ENCODE measurements at regions not wholly inside any gene's neighbourhood (a gene's known extent, or its start where the extent isn't known, plus 50 kb on each side); places are given as distances from the start of the nearest gene placed in this dataset.

GRCh38 chr6:8764733-8765132 is 329.4 kb upstream of the SLC35B3 start:
- no peak for DNase-seq

DNA sequence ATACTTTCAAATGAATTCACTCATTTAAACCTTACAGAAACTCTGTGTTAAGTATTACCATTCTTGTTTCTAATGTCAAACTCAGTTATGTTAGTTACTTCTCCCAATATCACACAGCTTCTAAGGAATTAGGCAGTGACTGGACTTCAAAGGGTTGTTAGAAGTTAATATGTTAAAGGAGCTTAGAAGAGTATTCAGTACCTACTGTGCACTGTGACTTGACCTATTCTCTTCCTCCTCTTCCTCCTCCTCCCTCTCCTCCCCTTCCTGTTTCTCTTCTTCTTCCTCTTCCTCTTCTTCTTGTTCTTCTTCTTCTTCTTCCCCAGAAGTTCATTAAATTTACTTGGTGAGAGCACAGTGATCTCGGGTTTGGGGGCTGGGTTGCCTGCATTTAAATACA is 325.6 kb upstream of the SLC35B3 start:
- DNase-seq = no peak

DNA sequence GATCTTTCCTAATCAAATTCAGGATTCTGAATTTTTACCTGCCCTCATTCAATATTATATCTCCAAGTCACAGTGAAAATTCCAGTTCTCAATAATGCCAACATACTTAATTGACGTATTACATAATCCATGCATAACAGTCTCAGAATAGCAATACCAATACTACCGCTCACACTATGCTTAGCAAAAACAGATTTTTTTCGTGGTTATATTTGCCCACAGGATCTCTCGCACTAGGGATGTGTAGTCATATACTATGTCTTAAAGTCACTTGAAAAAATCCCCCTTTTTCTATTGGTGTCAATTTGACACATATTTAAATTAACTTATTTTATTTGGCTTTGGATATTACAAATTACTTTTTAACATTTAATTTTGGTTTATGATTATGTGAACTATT is 323.1 kb upstream of the SLC35B3 start:
- DNase-seq = no peak

GRCh38 chr6:8750627-8751026 is 315.3 kb upstream of the SLC35B3 start:
- DNase-seq = no peak

DNA sequence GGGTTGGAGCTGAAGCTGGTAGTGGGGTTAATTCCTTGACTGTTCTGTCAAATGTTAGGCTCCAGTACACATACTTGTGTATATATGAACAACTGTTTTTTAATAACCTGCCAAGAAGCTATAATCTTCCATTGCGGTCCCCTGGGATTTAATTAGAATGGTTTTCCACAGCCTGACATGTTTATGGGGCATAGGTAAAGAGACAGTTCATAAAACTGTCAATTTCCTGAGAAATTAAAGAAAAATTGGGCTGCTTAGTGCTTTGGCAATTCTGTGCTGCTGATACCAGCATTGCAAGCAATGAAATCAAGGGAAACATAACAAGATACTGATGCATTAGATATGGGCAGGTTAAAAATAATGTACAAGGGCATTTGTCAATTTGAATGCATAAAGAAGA is 314.1 kb upstream of the SLC35B3 start:
- no peak for DNase-seq

DNA sequence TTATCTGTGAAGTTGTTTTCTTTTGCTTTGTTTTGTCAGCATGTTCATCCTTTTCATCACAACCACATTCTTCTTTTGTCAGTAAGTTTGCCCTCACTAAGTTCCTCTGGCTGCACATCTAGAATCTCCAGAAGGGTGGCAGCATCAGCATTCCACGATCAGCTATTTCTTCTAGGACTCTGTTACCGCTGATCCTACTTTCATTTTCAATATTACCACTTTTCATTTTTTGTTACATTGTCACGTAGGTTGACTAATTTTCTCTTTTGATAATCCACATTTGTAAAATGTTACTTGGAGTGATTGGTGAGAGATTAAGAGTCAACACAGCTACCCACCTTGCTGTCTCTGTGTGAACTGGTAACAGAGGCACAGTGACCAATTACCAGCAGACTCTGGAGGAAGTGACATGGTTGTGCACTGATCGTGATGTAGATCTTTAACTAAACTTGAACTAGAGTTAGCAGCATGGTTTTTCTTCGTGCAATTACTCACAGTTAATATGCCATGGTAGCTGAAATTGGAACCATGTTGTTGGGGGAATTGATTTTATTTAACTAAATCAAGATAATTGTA is 307.9 kb upstream of the SLC35B3 start:
- peak; percentile 41 for DNase-seq

DNA sequence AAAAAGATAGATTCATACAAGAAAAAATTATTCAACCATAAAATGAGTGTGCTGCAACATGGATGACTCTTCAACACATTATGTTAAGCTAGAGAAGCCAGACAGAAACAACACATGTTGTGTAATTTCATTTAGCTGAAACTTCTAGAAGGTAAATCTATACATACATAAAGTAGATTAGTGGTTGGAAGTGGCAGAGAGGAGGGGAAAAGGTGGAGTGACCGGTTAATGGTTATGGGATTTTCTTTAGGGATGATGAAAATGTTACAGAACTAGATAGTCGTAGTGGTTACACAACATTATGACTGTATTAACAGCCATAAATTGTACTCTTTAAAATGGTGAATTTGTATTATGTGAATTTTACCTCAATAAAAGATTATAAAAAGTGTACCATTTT is 304.1 kb upstream of the SLC35B3 start:
- no peak for DNase-seq

DNA sequence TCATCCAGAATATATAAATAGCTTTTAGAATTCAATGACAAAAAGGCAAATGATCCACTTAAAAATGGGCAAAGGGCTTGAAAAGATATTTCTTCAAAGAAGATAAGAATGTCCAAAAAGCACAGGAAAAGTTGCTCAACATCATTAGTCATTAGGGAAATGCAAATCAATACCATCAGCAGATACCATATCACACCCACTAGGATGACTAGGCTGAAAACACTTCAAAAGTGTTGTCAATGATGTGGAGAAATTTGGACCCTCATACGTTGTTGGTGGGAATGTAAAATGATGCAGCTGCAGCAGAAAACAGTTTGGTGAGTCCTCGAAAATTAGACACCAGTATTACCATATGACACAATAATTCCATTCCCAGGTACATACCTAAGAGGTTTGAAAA is 303.6 kb upstream of the SLC35B3 start:
- peak; percentile 7 for DNase-seq

DNA sequence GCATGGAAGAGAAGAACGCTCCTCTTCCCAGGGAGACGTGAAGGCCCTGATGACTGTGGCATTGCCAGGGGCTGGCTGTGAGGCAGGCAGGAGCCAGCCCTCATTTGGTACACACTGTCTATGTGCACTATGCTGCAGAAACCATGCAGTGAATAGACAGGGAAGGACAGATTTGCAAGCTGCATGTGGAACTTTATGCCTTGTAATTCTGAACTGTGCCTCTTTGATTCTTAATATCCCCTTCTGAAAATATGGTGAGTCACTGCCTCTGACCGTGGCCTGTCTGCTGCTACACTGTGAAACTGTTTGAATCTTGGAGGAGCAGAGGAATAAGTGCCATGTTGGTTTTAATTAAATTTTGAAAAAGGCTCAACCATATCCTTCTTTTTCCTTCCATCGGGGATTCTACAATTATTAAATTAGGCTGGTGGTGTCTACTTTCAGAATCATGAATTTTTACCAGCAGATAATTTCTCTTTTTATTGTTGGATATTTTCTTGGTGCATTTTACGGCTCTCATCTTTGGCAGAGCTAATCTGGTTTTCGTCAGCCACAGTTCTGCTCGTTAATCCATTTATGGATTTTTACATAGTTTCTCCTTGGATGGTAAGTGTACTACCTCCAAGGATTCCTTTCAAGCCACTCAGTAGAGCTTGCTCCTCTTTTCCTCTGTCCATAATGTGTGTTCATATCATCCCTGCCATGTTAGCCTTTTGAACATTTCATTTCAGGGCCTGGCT is 301.0 kb upstream of the SLC35B3 start:
- peak; percentile 31 for DNase-seq

DNA sequence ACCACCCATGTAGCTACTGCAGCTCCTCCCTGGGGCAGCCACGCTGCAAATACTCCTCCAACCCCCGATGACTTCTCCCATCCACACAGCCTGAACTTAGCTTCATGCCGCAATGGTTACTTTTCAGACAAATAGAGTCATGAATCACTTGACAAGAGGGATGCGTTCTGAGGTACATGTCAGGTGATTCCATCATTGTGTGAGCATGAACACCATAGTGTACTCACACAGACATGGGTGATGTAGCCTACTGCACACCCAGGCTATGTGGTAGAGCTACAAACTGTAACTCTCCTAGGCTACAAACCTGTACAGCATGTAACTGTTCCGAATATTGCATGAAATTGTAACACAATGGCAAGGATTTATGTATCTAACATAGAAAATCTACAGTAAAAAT is 298.5 kb upstream of the SLC35B3 start:
- no peak for DNase-seq

DNA sequence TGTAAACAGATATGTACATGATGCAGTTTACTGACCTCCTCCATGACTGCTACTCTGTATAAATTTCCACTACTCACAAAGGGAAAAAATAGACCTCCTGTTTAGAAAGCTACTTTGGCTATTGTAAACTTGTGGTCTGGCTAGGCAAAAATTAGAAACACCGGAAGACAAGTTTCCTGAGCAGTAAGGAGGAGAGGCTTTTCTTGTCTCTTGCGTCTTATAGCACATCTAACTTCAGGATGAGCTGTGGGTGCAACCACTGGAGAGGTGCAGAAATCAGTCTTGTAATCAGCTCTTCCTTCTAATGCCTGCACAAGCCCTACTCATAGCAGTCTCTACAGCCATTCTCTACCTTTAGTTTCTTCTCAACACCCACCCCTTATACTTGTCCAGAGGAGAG is 296.5 kb upstream of the SLC35B3 start:
- no peak for DNase-seq

DNA sequence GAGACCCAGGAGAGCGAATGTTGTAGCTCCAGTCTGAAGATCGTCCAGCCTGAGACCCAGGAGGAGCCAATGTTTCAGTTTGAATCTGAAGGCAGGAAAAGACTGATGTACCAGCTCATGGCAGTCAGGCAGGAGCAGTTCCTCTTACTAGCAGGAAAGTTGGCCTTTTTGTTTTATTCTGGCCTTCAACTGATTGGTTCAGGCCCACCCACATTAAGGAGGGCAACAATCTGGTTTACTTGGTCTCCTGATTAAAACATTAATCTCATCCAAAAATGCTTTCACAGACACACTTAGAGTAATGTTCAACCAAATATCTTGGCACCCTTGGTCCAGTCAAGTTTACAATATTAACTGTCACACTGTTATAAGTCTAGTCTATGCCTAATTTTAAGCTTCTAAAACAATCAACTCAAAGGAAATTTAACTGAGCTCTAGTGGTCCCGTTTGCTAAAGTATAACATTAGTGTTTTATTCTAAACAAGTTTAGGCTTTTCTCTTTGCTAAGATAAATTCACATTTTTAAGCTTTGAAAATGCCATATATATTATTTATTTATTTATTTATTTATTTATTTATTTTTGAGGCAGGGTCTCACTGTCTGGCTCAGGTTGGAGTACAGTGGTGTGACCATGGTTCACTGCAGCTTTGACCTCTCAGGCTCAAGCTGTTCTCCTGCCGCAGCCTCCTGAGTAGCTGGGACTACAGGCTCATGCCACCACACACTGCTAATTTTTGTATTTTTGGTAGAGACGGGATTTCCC is 275.5 kb upstream of the SLC35B3 start:
- DNase-seq = no peak

DNA sequence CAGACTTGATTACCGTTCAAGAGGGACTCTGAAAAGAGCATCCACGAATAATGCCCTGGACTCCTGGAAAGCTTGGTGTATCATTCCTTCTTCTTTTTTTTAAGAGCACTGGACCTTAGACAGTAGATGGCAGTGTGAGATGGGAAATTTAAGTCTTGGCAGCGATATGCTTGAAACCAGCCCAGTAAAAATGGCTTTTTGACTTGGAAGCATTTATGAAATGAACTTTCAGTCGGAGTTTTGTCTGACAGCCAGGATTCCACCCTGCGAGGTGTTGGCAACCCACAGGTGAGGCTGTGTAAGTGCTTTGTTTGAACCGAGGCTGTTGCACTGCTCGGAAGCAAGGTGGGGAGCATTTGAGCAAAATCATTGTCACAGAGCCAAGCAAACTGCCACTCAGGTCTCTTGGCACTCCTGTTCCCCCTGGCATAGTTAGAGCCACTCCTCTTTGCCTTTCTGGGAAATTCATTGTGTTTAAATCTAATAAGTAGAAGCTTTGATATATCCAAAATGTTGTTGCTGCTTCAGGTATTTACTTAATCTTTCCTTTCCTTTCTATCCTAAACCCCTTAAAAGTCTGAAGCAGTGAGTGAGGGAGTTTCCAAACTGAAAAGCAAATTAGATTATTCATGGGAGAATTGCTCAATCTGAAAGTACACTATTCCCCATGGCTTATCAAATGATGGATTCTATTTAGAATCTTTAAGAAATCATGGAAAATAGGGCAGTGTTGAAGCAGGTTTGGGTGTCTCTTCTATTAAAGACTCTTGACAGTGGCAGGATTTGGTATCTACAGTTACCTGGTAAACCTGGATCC is 272.8 kb upstream of the SLC35B3 start:
- DNase-seq = peak; percentile 58

GRCh38 chr6:8707369-8707768 is 272.0 kb upstream of the SLC35B3 start:
- no peak for DNase-seq

DNA sequence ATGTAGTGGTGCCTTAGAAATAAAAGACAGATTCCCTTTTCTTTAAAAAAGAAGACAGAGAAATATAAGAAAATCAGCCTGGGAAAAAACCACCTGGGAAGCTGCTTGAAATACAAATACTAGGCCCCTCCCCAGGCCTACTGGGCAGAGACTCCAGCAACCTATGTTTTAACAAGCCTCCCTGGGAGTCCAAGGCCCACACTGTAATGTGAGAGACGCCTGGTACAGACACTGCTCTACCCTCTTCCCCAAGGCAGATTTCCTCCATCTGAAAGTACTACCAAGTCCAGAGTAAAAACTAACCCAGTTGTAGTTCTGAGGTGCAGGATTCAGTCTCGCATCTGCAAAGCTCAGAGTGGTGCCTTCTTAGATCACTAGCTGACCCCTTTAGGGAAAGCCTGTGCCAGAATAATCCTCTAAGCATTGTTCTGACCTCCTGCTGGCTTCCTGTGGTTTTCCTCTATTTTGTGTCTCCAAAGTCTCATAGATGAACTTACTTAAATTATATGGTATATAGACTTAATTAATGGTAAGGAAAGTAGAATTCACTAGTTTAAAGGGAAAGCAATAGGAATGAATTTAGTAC is 270.2 kb upstream of the SLC35B3 start:
- no peak for DNase-seq

- DNase-seq = no peak
These were observed 267.7 kb upstream of the SLC35B3 start for GRCh38 chr6:8703059-8703458.

DNA sequence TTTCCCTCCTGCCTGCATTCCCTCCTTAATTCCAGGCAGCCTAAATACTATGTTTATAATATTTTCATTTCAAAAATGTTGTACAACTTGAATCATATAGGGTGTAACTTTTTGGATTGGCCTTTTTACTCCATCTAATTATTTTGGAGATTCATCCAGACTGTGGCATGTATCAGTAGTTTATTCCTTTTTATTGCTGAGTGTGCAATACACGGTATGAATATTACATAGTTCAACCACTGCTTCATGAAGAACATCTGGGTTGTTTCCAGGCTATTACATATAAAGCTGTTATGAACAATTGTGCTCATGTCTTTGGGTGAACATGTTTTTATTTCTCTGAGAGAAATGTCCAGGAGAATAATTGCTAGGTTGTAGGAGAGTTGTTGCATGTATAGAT is 253.5 kb upstream of the SLC35B3 start:
- DNase-seq = no peak

GRCh38 chr6:8686077-8686476 is 250.7 kb upstream of the SLC35B3 start:
- no peak for DNase-seq

- no peak for DNase-seq
These were observed 247.9 kb upstream of the SLC35B3 start for GRCh38 chr6:8683204-8683603.

DNA sequence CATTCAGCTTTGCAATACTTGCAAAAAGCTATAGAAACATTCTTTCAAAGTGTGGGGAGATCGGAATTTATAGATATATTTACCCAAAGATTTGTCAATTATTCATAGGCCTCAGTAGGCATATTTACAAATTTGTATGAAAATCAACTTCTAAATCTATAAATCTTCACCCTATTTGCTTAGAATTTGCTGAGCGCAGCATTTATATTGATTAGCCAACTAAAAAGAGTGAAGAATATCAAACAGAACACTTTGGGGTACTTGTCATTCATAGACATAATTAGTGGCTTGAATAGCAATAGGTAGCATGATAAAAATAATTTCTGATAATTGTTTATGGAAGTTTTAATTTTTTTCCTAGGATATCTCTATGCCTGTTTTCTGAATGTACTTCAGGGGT is 244.5 kb upstream of the SLC35B3 start:
- no peak for DNase-seq

GRCh38 chr6:8678466-8678865 is 243.1 kb upstream of the SLC35B3 start:
- DNase-seq = no peak

DNA sequence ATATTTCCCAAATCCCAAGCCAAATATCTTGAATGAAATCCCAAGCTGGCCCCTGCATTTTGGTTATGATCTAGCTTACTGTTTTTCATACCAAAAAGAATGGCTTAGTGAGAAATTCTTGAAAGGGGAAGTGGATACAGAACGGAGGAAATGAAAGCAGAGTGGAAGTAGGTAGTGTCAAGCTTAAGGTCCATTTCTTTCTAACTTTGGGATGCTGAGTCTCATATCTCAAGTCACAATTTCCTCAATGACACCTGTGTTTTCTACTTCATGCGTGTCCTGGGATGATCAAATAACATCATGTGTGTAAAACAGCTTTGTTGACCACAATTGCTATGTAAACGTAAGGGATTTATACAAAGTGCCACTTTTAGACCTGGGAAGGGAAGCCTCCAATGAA is 238.8 kb upstream of the SLC35B3 start:
- DNase-seq = no peak

DNA sequence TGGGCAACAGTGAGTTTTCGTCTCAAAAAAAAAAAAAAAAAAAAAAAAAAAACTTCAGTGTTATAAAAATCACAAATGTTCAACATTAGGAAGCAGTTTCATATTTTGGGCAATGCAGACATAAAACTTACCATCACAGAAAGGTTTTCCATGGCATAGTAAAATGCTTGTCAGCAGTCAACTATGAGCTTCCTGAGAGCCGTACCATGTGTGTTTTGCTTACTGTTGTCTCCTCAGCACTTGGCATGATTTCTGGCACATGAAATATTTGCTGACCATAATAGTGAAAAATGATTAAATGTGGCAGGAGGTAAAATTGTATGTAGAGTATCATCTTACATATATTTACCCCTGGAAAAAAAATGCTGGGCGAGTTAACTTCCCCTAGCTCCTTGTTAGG is 237.5 kb upstream of the SLC35B3 start:
- DNase-seq = no peak
